OCI-LY1 (cell line): ENCODE measurements at regions not wholly inside any gene's neighbourhood (a gene's known extent, or its start where the extent isn't known, plus 50 kb on each side); places are given as distances from the start of the nearest gene placed in this dataset.

Source experiments
- H2AFZ ChIP-seq: fragments of 200-600 bp; sonication (generic), shearing (Covaris generic); 2 replicates; pipeline ENCODE4 v1.6.0; 2014; ENCODE audit warnings: antibody characterized with exemption, mild to moderate bottlenecking, low read length
- H3F3A ChIP-seq: fragments of 200-600 bp; sonication (generic), shearing (Covaris generic); 2 replicates; pipeline ENCODE4 v1.6.0; 2014; ENCODE audit warnings: mild to moderate bottlenecking, antibody characterized with exemption, low read length, moderate library complexity; ENCODE audit not compliant: insufficient read depth
- H3K27ac ChIP-seq: fragments of 200-600 bp; sonication (generic); 2 replicates; pipeline ENCODE4 v1.5.1; 2014; ENCODE audit warnings: low read length, mixed run types, mild to moderate bottlenecking, low read depth; ENCODE audit not compliant: poor library complexity, severe bottlenecking
- H3K27me3 ChIP-seq: fragments of 200-600 bp; sonication (generic); 2 replicates; pipeline ENCODE4 v1.6.0; 2014; ENCODE audit warnings: antibody characterized with exemption, mild to moderate bottlenecking, low read length, moderate library complexity; ENCODE audit not compliant: insufficient read depth
- H3K36me3 ChIP-seq: fragments of 200-600 bp; sonication (generic); 2 replicates; pipeline ENCODE4 v1.6.1; 2014; ENCODE audit warnings: mild to moderate bottlenecking, antibody characterized with exemption, low read length, moderate library complexity, mixed read lengths; ENCODE audit not compliant: insufficient read depth
- H3K4me1 ChIP-seq: fragments of 200-600 bp; sonication (generic); 2 replicates; pipeline ENCODE4 v1.5.1; 2014; ENCODE audit warnings: mild to moderate bottlenecking, low read length, moderate library complexity; ENCODE audit not compliant: insufficient read depth, severe bottlenecking
- H3K4me2 ChIP-seq: fragments of 200-600 bp; sonication (generic), shearing (Covaris generic); 2 replicates; pipeline ENCODE4 v1.6.1; 2014; ENCODE audit warnings: low read length
- H3K4me3 ChIP-seq: fragments of 200-600 bp; sonication (generic); 2 replicates; pipeline ENCODE4 v1.5.1; 2014; ENCODE audit warnings: low read length, low read depth, mild to moderate bottlenecking, mixed read lengths; ENCODE audit not compliant: poor library complexity, severe bottlenecking
- H3K79me2 ChIP-seq: fragments of 200-600 bp; shearing (Covaris generic); 2 replicates; pipeline ENCODE4 v1.6.1; 2016; ENCODE audit warnings: mixed run types, low read length, mixed read lengths; ENCODE audit not compliant: insufficient read depth
- H3K9ac ChIP-seq: fragments of 200-600 bp; sonication (generic), shearing (Covaris generic); 2 replicates; pipeline ENCODE4 v1.6.1; 2014; ENCODE audit warnings: mild to moderate bottlenecking, low read length, mixed read lengths
- H3K9me2 ChIP-seq: fragments of 200-600 bp; sonication (generic), shearing (Covaris generic); 2 replicates; pipeline ENCODE4 v1.6.1; 2014; ENCODE audit warnings: low read depth, mild to moderate bottlenecking, low read length, mixed read lengths
- H3K9me3 ChIP-seq: fragments of 200-600 bp; shearing (Covaris generic); 2 replicates; pipeline ENCODE4 v1.6.1; 2014; ENCODE audit warnings: low read length, mixed read lengths
- H4K20me1 ChIP-seq: fragments of 200-600 bp; sonication (generic), shearing (Covaris generic); 2 replicates; pipeline ENCODE4 v1.6.0; 2016; ENCODE audit warnings: mild to moderate bottlenecking, low read length; ENCODE audit not compliant: insufficient read depth
- EZH2 ChIP-seq: fragments of 200-600 bp; sonication (generic), shearing (Covaris generic); IDR thresholded peaks from 2 replicates; pipeline ENCODE4 v1.8.0; 2017; ENCODE audit warnings: borderline replicate concordance, mixed run types, mild to moderate bottlenecking, antibody characterized with exemption, low read length, moderate library complexity, mixed read lengths
- TF ChIP-seq, protein P1 (sequence below): fragments of 200-600 bp; sonication (generic), shearing (Covaris generic); IDR thresholded peaks from 2 replicates; pipeline ENCODE4 v1.5.1; 2017; ENCODE audit warnings: mild to moderate bottlenecking, antibody characterized with exemption, low read length, moderate library complexity, mixed read lengths

DNA sequence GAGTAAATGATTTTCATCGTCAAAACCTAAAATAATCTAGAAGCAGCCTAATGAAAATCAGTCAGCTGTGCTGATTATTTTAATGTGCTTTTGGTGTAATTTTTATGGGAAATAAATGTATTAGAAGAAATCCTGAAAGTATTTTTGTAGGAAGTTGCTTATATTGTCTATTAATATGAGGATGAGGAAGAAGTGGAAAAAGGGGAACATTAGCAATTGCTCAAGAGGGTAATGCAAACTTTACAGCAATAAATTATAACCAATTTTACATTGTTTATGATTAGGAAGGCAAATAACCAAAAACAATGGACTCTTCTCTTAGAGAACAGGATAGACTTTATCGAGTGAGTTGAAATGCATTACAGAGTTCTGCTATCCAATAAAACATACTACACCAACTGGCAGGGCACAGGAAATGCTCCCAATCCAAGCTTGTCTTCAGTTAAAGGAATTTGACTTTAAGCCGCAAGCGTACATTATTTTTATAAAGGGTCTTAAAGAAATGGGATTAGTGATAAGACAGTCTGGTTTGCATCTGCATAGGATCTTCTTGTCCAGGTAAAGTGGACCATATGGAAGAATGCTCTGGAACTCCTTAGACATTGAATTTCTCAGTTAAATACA lies 374.8 kb downstream of the PDGFC start:
- Histone ChIP-seq H3K79me2 (no peaks in the 10 kb centered on the region), H3K27ac (no peak overlapping the region), H3K4me1 (no peaks in the 10 kb centered on the region), H3K9ac (no peak overlapping the region), H3K4me3 (no peak overlapping the region), H3K36me3 (no peaks in the 10 kb centered on the region), H3K4me2 (no peak overlapping the region), H3K27me3 (no peaks in the 10 kb centered on the region), H3K9me2 (no peaks in the 10 kb centered on the region), H4K20me1 (no peaks in the 10 kb centered on the region), H3F3A (no peaks in the 10 kb centered on the region), H2AFZ (no peak overlapping the region), H3K9me3 (no peaks in the 10 kb centered on the region)
- no peak for TF ChIP-seq EZH2
- TF ChIP-seq, protein P1, sequence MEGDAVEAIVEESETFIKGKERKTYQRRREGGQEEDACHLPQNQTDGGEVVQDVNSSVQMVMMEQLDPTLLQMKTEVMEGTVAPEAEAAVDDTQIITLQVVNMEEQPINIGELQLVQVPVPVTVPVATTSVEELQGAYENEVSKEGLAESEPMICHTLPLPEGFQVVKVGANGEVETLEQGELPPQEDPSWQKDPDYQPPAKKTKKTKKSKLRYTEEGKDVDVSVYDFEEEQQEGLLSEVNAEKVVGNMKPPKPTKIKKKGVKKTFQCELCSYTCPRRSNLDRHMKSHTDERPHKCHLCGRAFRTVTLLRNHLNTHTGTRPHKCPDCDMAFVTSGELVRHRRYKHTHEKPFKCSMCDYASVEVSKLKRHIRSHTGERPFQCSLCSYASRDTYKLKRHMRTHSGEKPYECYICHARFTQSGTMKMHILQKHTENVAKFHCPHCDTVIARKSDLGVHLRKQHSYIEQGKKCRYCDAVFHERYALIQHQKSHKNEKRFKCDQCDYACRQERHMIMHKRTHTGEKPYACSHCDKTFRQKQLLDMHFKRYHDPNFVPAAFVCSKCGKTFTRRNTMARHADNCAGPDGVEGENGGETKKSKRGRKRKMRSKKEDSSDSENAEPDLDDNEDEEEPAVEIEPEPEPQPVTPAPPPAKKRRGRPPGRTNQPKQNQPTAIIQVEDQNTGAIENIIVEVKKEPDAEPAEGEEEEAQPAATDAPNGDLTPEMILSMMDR = no peak

DNA sequence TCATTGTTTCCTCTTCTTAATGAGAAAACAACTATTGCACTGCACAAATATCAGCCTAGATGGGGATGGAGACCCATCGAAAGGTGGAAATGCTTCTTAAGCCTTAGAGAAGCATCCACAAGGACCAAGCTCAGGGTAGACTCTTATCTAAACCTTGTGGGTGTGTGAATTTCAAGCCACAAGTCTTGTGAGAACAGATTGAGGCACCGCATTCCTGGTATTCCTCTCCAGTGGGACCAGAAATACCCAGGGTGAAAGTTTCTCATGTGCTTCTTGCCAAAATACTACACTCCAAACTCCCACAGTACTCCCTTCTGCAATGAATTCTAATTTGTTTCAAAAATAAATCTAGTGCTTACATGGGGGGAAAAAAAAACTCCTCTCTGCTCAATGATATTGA lies 375.6 kb downstream of the PDGFC start:
- Histone ChIP-seq H3K9me3 (no peaks in the 10 kb centered on the region), H3K9ac (no peak overlapping the region), H3K27ac (no peak overlapping the region), H2AFZ (no peak overlapping the region), H4K20me1 (no peaks in the 10 kb centered on the region), H3K9me2 (no peaks in the 10 kb centered on the region), H3K27me3 (no peaks in the 10 kb centered on the region), H3K36me3 (no peaks in the 10 kb centered on the region), H3K4me2 (no peak overlapping the region), H3K4me3 (no peak overlapping the region), H3K4me1 (no peaks in the 10 kb centered on the region), H3K79me2 (no peaks in the 10 kb centered on the region), H3F3A (no peaks in the 10 kb centered on the region)
- TF ChIP-seq EZH2 = no peak
- TF ChIP-seq, protein P1 = no peak

DNA sequence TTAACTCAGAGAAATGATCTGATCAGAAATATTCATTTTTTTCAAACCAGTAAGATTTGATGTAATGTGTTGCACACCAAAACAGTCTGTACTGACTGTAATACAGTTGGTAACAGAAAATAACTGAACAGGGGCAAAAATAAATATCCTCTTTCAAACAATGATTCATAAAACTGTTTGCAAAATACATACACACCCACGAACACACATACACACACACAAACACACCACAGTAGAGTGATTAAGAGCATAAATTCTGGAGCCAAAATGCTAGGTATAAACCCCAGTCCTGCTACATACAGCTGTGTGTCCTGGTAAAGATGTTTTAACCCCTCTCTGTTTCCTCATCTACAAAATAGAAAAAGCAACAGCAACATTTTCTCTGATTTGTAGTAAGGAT lies 376.6 kb downstream of the PDGFC start:
- H4K20me1 ChIP-seq = no peaks in the 10 kb centered on the region
- no peaks in the 10 kb centered on the region for H3K79me2 ChIP-seq
- H3K4me3 ChIP-seq = no peak overlapping the region
- H3K27ac ChIP-seq = no peak overlapping the region
- H3K36me3 ChIP-seq = no peaks in the 10 kb centered on the region
- H3F3A ChIP-seq = no peaks in the 10 kb centered on the region
- H3K9me3 ChIP-seq = no peaks in the 10 kb centered on the region
- no peak overlapping the region for H3K9ac ChIP-seq
- no peak overlapping the region for H2AFZ ChIP-seq
- H3K4me2 ChIP-seq = no peak overlapping the region
- H3K27me3 ChIP-seq = no peaks in the 10 kb centered on the region
- H3K4me1 ChIP-seq = no peaks in the 10 kb centered on the region
- no peaks in the 10 kb centered on the region for H3K9me2 ChIP-seq
- TF ChIP-seq, protein P1 = no peak
- no peak for TF ChIP-seq EZH2
